ENCODE measurements at regions not wholly inside any gene's neighbourhood (a gene's known extent, or its start where the extent isn't known, plus 50 kb on each side); places are given as distances from the start of the nearest gene placed in this dataset.

DNA sequence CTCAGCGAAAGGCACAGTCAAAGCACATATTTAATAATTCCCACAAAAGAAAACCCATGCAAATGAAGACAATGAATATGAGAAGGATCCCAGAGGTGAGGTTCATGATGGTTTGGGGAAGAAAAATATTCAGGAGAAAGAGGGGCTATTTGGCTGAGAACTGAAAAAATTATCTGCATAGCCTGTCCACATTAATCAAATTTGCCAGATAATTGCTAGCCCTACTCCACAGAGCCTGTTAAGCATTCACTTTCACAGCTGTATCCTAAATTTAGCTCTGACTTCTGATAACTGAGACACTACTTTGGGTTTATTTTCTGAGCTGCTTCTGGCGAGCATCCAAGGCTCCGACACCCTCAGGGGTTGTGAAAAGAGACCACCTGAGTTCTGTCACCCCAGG, 176.2 kb downstream of the HERPUD2 start:
- no peak overlapping the region for H2AFZ ChIP-seq (ENCODE audit: control insufficient read depth, low read depth, low read length)
- SMC1A ChIA-PET (ENCODE audit: uncharacterized antibody, unreplicated experiment): no interaction called here
- no TSS peak for BruUV-seq (replicated peaks)

More for the DNA sequence above, 176.2 kb downstream of the HERPUD2 start:
- ATAC-seq (no peak), FAIRE-seq (no peak), DNase-seq (ENCODE audit: low read depth, low spot score) (no peak)
- no peak overlapping the region for H3K4me3 ChIP-seq
- intact Hi-C loops (cut with micrococcal nuclease; ENCODE audit: unreplicated experiment) (no loop called here), in situ Hi-C loops (cut with MboI) (loop anchor here (25.0 kb wide), 2 partner anchors 306 to 456 kb away; no protein-coding TSS in a partner anchor)
- peaks cover 0 to 4% of the 10 kb centered on the region in 2 experiments; a peak in 2 of 4 replicates for H3K27me3 ChIP-seq (replicated peaks in 1 of 2; ENCODE audit: control insufficient read depth in 2 of 2, insufficient read depth in 2 of 2, low read length in 1 of 2)
- TF ChIP-seq LARP7 (IDR thresholded peaks at IDR 0.05) (no peak), SMAD5 (IDR thresholded peaks at IDR 0.05; ENCODE audit: low read depth) (no peak), CHD4 (IDR thresholded peaks at IDR 0.05) (no peak), NBN (IDR thresholded peaks at IDR 0.05) (no peak), SREBF2 (IDR thresholded peaks at IDR 0.05; ENCODE audit: low read length) (no peak), POU2F2 (IDR thresholded peaks at IDR 0.05; ENCODE audit: borderline replicate concordance, low read depth, low read length) (no peak), DPF2 (IDR thresholded peaks at IDR 0.05) (no peak), IKZF1 (conservative IDR thresholded peaks at IDR 0.05) (no peak), HCFC1 (IDR thresholded peaks at IDR 0.05; ENCODE audit: low read length) (no peak), CREM (IDR thresholded peaks at IDR 0.05; ENCODE audit: low read depth) (no peak), SMAD1 (IDR thresholded peaks at IDR 0.05; ENCODE audit: low read depth, partially characterized antibody) (no peak), FOXM1 (IDR thresholded peaks at IDR 0.05; ENCODE audit: low read depth, low read length) (no peak), EED (IDR thresholded peaks at IDR 0.05; ENCODE audit: low read depth) (no peak), SIX5 (IDR thresholded peaks at IDR 0.05; ENCODE audit: low read depth, low read length, severe bottlenecking) (no peak), JUNB (IDR thresholded peaks at IDR 0.05) (no peak)
- TF ChIP-seq, protein P1, sequence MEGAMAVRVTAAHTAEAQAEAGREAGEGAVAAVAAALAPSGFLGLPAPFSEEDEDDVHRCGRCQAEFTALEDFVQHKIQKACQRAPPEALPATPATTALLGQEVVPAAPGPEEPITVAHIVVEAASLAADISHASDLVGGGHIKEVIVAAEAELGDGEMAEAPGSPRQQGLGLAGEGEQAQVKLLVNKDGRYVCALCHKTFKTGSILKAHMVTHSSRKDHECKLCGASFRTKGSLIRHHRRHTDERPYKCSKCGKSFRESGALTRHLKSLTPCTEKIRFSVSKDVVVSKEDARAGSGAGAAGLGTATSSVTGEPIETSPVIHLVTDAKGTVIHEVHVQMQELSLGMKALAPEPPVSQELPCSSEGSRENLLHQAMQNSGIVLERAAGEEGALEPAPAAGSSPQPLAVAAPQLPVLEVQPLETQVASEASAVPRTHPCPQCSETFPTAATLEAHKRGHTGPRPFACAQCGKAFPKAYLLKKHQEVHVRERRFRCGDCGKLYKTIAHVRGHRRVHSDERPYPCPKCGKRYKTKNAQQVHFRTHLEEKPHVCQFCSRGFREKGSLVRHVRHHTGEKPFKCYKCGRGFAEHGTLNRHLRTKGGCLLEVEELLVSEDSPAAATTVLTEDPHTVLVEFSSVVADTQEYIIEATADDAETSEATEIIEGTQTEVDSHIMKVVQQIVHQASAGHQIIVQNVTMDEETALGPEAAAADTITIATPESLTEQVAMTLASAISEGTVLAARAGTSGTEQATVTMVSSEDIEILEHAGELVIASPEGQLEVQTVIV (IDR thresholded peaks at IDR 0.05; ENCODE audit: borderline replicate concordance, partially characterized antibody): no peak
- TF ChIP-seq, protein P2, sequence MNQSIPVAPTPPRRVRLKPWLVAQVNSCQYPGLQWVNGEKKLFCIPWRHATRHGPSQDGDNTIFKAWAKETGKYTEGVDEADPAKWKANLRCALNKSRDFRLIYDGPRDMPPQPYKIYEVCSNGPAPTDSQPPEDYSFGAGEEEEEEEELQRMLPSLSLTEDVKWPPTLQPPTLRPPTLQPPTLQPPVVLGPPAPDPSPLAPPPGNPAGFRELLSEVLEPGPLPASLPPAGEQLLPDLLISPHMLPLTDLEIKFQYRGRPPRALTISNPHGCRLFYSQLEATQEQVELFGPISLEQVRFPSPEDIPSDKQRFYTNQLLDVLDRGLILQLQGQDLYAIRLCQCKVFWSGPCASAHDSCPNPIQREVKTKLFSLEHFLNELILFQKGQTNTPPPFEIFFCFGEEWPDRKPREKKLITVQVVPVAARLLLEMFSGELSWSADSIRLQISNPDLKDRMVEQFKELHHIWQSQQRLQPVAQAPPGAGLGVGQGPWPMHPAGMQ (IDR thresholded peaks at IDR 0.05; ENCODE audit: borderline replicate concordance): no peak
- TF ChIP-seq, protein P3, sequence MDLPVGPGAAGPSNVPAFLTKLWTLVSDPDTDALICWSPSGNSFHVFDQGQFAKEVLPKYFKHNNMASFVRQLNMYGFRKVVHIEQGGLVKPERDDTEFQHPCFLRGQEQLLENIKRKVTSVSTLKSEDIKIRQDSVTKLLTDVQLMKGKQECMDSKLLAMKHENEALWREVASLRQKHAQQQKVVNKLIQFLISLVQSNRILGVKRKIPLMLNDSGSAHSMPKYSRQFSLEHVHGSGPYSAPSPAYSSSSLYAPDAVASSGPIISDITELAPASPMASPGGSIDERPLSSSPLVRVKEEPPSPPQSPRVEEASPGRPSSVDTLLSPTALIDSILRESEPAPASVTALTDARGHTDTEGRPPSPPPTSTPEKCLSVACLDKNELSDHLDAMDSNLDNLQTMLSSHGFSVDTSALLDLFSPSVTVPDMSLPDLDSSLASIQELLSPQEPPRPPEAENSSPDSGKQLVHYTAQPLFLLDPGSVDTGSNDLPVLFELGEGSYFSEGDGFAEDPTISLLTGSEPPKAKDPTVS (IDR thresholded peaks at IDR 0.05; ENCODE audit: low read depth, low read length): no peak
- no peaks in the 10 kb centered on the region for H3K79me2 ChIP-seq (ENCODE audit: control insufficient read depth, insufficient read depth, low read length)
- RAD21 ChIA-PET (ENCODE audit: unreplicated experiment): interaction anchor here (0.8 kb wide), 1 partner anchor 94 kb away, joined by 3 read pairs; no protein-coding TSS in a partner anchor
- CTCF ChIA-PET: interaction anchor here (0.5 to 2.9 kb wide), 3 partner anchors 75 to 532 kb away, joined by 3 to 21 read pairs (median 3); no protein-coding TSS in a partner anchor
- H3K9ac ChIP-seq (ENCODE audit: control insufficient read depth, insufficient read depth, low read length): no peak overlapping the region
- H3K36me3 ChIP-seq (ENCODE audit: control insufficient read depth in 2 of 2, insufficient read depth in 2 of 2, low read length in 1 of 2): no peaks in the 10 kb centered on the region
- H3K4me2 ChIP-seq (ENCODE audit: control insufficient read depth, insufficient read depth): no peak overlapping the region
- H3K4me1 ChIP-seq (ENCODE audit: control insufficient read depth, insufficient read depth, low read length): no peaks in the 10 kb centered on the region
- no peaks in the 10 kb centered on the region for H3K9me3 ChIP-seq (replicated peaks; ENCODE audit: control insufficient read depth, insufficient read depth, low read length)
- WGBS (ENCODE audit: insufficient coverage, insufficient replicate concordance, low lambda C conversion rate, missing lambda C conversion rate): 25% methylated on average over 3 of the region's 3 CpGs
- POLR2A ChIA-PET: no interaction called here
- no peaks in the 10 kb centered on the region for H4K20me1 ChIP-seq (ENCODE audit: control insufficient read depth, insufficient read depth)
- no peak overlapping the region for H3K27ac ChIP-seq (ENCODE audit: control insufficient read depth, insufficient read depth)

Data from GM12878 (cell line).